NOMO-1 (cell line): ENCODE measurements at regions not wholly inside any gene's neighbourhood (a gene's known extent, or its start where the extent isn't known, plus 50 kb on each side); places are given as distances from the start of the nearest gene placed in this dataset.
"Not testable (repeated sequence)": the region's sequence is repeated elsewhere in the genome, so short reads cannot be mapped to it uniquely, and the experiment has no call there.

ENCODE experiments used
- DNase-seq, 2 experiments: peaks; one replicate each; lab custom pipeline; 2025; ENCODE audit not compliant: unreplicated experiment in 2 of 2; lab: John Stamatoyannopoulos, UW

DNA sequence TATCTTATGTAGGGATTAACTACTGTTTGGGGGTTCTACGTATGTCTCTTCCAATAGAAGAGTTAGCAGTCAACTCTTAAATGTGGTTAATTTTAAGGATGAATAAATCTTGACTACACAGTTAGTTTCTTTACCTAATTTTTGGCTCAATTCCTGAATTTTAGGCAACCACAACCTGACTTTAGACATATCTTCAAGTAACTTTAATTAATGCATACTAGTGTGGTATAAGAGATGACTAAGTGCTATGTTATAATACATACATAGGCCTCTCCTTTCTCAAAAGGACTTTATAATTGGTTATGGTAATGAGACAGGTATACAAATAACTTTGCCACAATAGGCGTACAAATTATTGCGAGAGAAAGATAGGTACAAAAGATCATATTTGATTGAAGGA is 312.0 kb downstream of the IRS1 start:
- DNase-seq, result no peak

DNA sequence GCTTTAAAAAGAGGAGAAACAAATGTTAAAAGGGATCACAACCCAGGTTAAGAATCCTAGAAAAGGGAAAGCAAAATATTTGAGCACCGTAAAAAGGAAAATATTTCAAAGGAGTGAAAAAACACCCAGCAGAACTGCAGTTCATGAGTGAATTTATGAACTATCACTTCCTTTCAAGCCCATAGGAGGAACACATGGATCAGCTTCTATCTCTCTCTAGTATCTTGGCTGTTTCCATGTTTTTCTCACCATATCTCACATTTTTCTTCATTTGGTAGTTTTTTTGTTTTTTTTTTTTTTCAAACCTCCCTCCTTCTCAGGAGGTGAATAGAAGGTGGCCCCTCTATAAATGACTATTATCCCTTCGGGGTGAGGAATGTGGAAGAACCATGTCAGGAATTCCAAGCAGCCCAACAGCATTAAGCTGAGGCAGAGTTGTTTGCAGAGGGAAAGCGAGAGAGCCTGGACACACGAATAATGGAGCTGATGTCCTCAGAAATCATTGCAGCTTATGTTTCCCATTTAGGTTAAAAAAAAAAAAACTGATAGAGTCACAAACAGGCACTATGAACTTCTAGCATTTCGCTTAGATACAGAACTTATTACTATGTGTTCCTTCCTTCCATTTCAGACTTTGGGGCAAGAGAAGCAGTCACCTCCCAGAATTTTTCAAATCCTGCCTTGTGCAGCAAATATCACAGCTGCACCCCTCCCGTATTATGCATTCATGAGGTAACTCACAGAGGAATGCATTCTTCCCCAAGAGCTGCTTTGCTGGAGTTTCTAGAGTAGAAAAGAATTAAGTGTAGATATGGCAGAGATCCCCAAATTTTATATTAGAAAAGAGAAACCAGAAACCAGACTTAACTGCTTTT is 315.6 kb downstream of the IRS1 start:
- no peak for DNase-seq

GRCh38 chr2:226483143-226483542 is 316.5 kb downstream of the IRS1 start:
- no peak for DNase-seq

DNA sequence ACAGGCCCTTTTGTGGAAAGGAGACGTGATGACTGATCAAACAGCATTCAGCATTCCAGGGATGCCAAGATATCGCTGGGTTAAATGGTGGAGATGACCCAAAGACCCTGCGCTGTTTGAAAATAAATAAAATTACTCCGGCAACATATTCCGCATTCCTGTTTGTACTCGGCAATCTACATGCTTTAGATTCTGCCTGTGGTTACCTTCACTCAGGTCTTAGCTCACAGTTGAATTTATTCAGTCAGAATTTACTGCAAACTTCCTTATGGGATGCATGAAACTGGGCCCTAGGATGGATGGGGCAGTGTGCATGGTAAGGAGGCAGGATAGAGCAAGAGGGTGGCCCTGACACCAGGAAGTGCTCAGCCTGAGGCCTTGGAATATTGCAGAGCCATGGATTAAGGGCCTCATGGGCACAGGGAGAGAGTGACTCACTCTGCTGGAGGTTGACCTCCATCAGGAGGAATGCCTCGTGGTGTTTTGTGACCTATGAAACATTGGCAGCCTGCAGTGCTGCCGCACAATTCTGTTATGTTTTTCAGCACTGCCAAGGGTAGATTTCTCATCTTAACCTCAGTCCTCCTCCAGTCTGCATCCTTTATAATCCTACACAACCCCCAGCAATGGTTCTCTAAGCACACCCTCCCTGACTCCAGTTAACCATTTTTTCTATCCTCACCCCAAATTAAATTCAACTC is 321.4 kb downstream of the IRS1 start:
- DNase-seq, result no peak

GRCh38 chr2:226477221-226478108 is 322.2 kb downstream of the IRS1 start:
- DNase-seq, result no peak

- no peak for DNase-seq
Observed at GRCh38 chr2:226475650-226476049, 324.0 kb downstream of the IRS1 start.

DNA sequence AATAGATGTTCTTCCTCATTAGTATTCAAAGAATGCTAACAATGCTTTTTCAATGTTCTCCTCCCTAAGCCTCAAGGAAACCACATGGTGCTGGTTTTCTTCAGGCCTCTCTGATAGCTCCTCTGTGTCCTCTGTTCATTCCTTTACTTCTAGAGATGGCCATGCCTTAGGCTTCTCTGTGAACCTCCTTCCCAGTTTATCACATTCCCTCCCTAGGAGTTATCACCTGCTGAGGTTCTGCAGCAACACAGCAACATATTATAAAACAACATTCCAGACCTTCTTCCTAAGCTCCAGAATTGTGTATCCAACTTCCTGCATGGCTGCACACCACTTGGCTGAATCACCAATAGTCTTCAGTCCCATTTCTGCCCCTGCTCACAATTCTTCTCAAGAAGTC is 325.5 kb downstream of the IRS1 start:
- no peak for DNase-seq

GRCh38 chr2:226471987-226472470 is 327.6 kb downstream of the IRS1 start:
- no peak for DNase-seq

DNA sequence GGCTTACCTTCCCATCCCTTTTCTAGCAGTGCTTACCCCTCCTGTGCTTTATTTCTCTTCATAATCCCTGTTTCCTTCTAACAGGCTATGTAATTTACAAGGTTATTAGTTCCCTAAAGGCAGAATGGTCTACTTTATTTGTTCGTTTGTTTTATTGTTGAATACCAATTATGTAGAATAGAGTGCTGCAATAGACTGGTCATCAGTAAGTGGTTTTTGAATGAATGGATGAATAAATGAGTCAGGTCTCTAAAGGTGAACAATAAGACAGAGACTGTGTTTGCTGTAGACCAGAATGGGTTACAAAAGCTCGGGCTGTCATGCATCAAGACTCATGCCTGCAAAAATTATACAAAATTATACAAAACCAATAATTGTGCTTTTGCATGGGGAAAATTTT is 332.0 kb downstream of the IRS1 start:
- no peak for DNase-seq

DNA sequence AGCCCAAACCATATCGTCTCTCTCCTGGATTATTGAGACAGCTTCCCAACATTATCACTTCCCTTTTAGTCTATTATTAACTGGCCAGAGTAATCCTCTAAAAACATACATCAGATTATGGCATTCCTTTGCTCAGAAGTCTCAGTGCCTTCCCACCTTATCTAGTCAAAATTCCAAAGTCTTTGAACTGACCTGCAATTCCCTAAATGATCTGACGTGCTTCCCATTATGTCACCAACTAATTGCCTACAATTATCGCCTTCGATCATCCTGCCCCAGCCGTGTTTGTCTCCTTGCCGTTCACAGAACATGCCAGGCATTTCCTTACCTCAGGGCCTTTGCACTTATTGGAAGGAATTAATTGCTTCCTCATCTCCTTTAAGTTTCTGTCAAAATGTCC is 332.4 kb downstream of the IRS1 start:
- DNase-seq, result no peak

GRCh38 chr2:226466589-226466988 is 333.0 kb downstream of the IRS1 start:
- no peak for DNase-seq

GRCh38 chr2:226466124-226466523 is 333.5 kb downstream of the IRS1 start:
- no peak for DNase-seq

GRCh38 chr2:226464380-226464779 is 335.2 kb downstream of the IRS1 start:
- no peak for DNase-seq

DNA sequence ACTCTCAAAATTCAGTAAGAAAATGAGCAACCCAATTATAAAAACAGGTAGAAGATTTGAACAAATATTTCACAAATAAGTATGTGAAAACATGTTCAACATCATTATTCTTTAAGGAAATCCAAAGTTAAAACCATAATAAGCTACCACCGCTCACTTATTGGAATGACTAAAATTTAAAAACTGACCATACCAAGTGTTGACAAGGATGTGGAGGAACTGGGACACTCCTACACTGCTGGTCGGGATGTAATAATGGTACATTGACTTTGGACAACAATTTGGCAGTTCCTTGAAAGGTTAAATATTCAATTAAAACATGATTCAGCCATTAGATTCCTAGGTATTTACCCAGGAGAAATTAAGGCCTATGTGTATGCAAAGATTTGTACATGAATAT is 336.5 kb downstream of the IRS1 start:
- no peak for DNase-seq

DNA sequence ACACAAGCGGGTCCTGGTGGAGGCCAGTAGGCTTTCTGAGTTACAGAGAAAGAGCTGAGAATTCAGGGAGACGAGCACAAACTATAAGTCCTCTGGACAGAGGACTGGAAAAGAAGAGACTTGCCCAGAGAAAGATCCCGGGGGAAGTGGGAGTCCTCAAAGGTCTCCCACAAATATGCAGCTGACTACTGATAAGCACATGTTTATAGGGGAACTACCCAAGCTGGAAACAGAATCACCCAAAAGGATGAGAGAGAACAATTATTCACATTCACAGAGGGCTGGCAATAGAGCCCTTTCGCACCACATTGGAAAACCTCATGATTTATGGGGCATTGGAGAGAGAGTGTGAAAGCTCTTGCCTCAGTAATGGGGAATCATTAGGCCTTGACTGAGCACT is 337.6 kb downstream of the IRS1 start:
- no peak for DNase-seq

DNA sequence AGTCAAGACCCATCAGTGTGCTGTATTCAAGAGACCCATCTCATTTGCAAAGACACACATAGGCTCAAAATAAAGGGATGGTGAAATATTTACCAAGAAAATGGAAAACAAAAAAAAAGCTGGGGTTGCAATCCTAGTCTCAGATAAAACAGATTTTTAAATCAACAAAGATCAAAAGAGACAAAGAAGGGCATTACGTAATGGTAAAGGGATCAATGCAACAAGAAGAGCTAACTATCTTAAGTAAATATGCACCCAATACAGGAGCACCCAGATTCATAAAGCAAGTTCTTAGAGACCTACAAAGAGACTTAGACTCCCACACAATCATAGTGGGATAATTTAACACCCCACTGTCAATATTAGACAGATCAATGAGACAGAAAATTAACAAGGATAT is 343.5 kb downstream of the IRS1 start:
- not testable (repeated sequence) for DNase-seq

- DNase-seq, result no peak
Observed at GRCh38 chr2:226452768-226453167, 346.9 kb downstream of the IRS1 start.

- no peak for DNase-seq
Observed at GRCh38 chr2:226451486-226451885, 348.1 kb downstream of the IRS1 start.

- DNase-seq, result no peak
Observed at GRCh38 chr2:226450141-226450540, 349.5 kb downstream of the IRS1 start.

- no peak for DNase-seq
Observed at GRCh38 chr2:226447338-226448300, 352.0 kb downstream of the IRS1 start.
